HFFc6 (cell line): ENCODE measurements at regions not wholly inside any gene's neighbourhood (a gene's known extent, or its start where the extent isn't known, plus 50 kb on each side); places are given as distances from the start of the nearest gene placed in this dataset.

ENCODE experiments used
- DNase-seq: peaks from one replicate; pipeline ENCODE4 v3.0.0-alpha.2; 2018
- H3K27ac Mint-ChIP-seq: 2 replicates; pipeline ENCODE4 v1.8.0; 2020; ENCODE audit warnings: mild to moderate bottlenecking, mixed read lengths
- H3K27me3 Mint-ChIP-seq: 2 replicates; pipeline ENCODE4 v1.8.0; 2021; ENCODE audit warnings: mild to moderate bottlenecking, moderate library complexity, mixed read lengths; ENCODE audit not compliant: insufficient read depth
- H3K36me3 Mint-ChIP-seq: 2 replicates; pipeline ENCODE4 v1.8.0; 2021; ENCODE audit warnings: low read depth, mixed read lengths
- H3K4me1 Mint-ChIP-seq: 2 replicates; pipeline ENCODE4 v1.8.0; 2020; ENCODE audit warnings: low read depth, mixed read lengths
- H3K4me3 Mint-ChIP-seq: 2 replicates; pipeline ENCODE4 v1.8.0; 2020; ENCODE audit warnings: mild to moderate bottlenecking, moderate library complexity, mixed read lengths
- H3K9me3 Mint-ChIP-seq: 2 replicates; pipeline ENCODE4 v1.8.0; 2020; ENCODE audit warnings: mild to moderate bottlenecking, mixed read lengths
- TF ChIP-seq, protein P1 (sequence below): fragments of 200-600 bp; sonication (generic); IDR thresholded peaks from 2 replicates; pipeline ENCODE4 v1.5.0; 2021; ENCODE audit warnings: antibody characterized with exemption, mild to moderate bottlenecking

DNA sequence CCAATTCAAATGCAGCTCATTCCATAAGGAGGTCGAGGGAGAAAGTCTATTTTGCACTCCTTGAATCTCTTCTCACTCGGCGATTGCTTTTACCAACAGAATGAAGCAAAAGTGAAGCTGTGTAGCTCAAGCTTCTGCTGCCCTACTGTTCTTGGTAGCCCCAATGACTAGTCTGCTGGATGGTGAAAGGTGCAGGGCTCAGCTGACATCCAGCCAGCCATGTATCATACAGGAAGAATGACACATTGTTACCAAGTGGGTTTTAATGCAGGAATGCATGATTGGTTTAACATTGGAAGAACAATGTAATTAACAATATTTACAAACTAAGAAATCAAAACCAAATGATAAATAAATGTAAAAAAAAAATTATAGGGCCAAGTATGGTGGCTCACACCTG is 286.2 kb upstream of the HSFY2 start:
- peaks cover 21% of the 10 kb centered on the region for H3K4me1 Mint-ChIP-seq
- H3K36me3 Mint-ChIP-seq: no peaks in the 10 kb centered on the region
- TF ChIP-seq, protein P1, sequence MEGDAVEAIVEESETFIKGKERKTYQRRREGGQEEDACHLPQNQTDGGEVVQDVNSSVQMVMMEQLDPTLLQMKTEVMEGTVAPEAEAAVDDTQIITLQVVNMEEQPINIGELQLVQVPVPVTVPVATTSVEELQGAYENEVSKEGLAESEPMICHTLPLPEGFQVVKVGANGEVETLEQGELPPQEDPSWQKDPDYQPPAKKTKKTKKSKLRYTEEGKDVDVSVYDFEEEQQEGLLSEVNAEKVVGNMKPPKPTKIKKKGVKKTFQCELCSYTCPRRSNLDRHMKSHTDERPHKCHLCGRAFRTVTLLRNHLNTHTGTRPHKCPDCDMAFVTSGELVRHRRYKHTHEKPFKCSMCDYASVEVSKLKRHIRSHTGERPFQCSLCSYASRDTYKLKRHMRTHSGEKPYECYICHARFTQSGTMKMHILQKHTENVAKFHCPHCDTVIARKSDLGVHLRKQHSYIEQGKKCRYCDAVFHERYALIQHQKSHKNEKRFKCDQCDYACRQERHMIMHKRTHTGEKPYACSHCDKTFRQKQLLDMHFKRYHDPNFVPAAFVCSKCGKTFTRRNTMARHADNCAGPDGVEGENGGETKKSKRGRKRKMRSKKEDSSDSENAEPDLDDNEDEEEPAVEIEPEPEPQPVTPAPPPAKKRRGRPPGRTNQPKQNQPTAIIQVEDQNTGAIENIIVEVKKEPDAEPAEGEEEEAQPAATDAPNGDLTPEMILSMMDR: no peak
- no peaks in the 10 kb centered on the region for H3K9me3 Mint-ChIP-seq
- no peak overlapping the region for H3K27ac Mint-ChIP-seq
- no peak overlapping the region for H3K4me3 Mint-ChIP-seq
- peak; percentile 31 for DNase-seq
- no peaks in the 10 kb centered on the region for H3K27me3 Mint-ChIP-seq

DNA sequence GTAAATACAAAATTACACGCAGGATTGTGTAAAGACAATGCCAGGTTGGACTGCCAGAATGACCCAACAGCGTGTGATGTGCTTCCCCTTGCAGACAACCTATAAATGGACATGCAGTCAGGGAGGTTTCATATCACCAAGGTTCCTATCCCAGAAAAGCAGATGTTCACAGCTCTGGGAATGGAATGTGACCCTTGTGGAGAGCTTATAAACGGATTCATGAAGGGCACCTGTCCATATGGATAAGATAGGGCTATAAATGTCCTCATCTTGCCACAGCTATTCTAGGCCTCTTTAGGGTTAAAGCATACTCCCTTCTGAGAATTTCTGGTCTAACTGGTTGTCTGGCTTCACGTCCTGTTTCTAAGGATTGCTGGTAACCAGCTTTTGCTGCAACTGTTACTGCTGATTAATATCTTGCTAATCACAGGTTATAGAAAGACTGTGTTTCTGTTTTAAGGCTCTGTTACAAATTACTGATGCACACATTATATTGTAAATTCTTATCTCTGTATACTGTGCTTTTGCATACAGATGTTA is 285.4 kb upstream of the HSFY2 start:
- TF ChIP-seq, protein P1: no peak
- DNase-seq: no peak
- peaks cover 21% of the 10 kb centered on the region for H3K4me1 Mint-ChIP-seq
- H3K4me3 Mint-ChIP-seq: no peak overlapping the region
- peaks cover 1% of the 10 kb centered on the region; the same call in 1 of the 2 replicates for H3K27me3 Mint-ChIP-seq
- no peaks in the 10 kb centered on the region for H3K9me3 Mint-ChIP-seq
- no peaks in the 10 kb centered on the region for H3K36me3 Mint-ChIP-seq
- H3K27ac Mint-ChIP-seq: no peak overlapping the region

DNA sequence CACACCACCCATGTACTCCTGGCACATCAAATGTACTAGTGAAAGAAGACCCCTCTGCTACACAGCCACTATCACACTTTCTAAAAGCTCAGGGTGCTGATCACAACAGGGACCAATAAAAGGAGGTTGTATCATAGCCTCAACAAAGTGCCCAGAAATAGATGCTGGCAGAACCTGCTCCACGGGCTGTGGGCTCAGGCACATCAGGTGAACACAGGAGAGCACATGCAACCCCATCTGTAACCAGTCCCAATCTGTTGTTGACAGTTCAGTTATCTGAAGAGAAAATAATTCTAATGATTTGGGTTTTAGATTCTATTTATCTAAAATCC is 282.6 kb upstream of the HSFY2 start:
- no peak overlapping the region for H3K27ac Mint-ChIP-seq
- no peak for DNase-seq
- peaks cover 29% of the 10 kb centered on the region for H3K4me1 Mint-ChIP-seq
- no peaks in the 10 kb centered on the region for H3K9me3 Mint-ChIP-seq
- TF ChIP-seq, protein P1: no peak
- H3K27me3 Mint-ChIP-seq: peaks cover 1% of the 10 kb centered on the region; the same call in 1 of the 2 replicates
- no peak overlapping the region for H3K4me3 Mint-ChIP-seq
- no peaks in the 10 kb centered on the region for H3K36me3 Mint-ChIP-seq

DNA sequence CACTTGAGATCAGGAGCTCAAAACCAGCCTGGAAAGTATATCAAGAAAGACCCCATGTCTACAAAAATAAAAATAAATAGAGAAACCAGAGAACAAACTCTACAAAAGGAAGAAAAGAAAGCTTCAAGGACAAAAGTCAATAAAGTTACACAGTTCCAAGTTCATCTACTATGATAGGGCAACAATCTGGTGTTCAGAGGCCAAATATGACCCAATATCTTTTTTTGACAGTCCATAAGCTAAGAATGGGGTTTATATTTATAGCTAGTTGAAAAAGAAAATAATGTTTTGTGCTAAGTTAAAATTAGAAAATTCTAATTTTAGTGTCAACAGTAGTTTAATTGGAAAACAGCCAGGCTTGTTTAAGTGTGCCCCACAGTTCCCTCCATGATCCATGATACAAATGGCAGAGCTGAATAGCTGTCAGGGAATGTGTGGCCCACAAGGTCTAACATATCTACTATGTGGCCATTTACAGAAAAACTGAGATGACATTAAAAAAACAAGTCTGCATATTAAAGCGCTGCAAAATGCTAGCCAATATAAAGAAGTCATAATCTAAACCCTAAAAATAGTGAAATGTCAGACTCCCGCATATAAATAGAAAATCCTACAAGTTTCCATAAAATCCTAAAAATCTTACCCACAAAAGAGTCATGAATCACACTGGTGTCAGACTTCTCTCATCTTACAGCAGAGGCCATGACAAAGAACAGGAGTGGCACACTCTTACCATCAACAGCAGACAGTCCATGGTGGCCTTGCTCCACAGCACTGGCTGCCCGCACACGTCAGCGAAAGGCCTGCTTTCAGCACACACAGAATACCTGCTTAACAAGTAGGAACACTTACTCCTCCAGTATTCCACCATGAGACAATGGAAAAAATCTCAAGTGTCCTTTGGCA is 281.9 kb upstream of the HSFY2 start:
- peaks cover 30% of the 10 kb centered on the region for H3K4me1 Mint-ChIP-seq
- no peak overlapping the region for H3K27ac Mint-ChIP-seq
- no peak for DNase-seq
- peaks cover 1% of the 10 kb centered on the region; the same call in 1 of the 2 replicates for H3K27me3 Mint-ChIP-seq
- TF ChIP-seq, protein P1: no peak
- H3K36me3 Mint-ChIP-seq: no peaks in the 10 kb centered on the region
- H3K9me3 Mint-ChIP-seq: no peaks in the 10 kb centered on the region
- H3K4me3 Mint-ChIP-seq: no peak overlapping the region

DNA sequence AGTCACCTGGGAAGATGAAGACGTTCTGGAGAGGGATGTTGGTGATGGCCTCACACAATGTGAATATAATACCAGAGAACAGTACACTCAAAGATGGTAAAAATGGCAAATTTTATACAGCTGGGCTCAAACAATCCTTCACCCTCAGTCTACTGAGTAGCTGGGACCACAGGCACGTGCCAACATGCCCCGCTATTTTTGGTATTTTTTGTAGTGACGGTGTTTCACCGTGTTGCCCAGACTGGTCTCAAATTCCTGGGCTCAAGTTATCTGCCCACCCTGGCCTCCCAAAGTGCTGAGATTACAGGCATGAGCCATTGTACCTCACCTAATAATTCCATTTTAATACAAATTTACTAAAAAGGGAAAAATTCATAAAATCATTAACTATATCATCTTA is 280.3 kb upstream of the HSFY2 start:
- TF ChIP-seq, protein P1: no peak
- Mint-ChIP-seq H3K36me3 (no peaks in the 10 kb centered on the region), H3K9me3 (no peaks in the 10 kb centered on the region), H3K4me1 (peaks cover 23% of the 10 kb centered on the region), H3K4me3 (no peak overlapping the region), H3K27me3 (peaks cover 1% of the 10 kb centered on the region), H3K27ac (no peak overlapping the region)
- no peak for DNase-seq
